ENCODE measurements at regions not wholly inside any gene's neighbourhood (a gene's known extent, or its start where the extent isn't known, plus 50 kb on each side); places are given as distances from the start of the nearest gene placed in this dataset.
A peak's percentile ranks its signal among the peaks of the same experiment; 100 is the strongest.
"Not testable (repeated sequence)": the region's sequence is repeated elsewhere in the genome, so short reads cannot be mapped to it uniquely, and the experiment has no call there.

DNA sequence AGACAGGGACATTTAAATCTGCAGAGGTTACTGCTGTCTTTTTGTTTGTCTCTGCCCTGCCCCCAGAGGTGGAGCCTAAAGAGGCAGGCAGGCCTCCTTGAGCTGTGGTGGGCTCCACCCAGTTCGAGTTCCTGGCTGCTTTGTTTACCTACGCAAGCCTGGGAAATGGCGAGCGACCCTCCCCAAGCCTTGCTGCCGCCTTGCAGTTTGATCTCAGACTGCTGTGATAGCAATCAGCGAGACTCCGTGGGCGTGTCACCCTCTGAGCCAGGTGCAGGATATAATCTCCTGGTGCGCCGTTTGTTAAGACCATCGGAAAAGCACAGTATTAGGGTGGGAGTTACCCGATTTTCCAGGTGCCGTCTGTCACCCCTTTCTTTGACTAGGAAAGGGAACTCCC is 93.3 kb downstream of the ANKRD30BL start:
- POLR2A ChIA-PET; CTCF ChIA-PET; DNase-seq (ENCODE audit: extremely low spot score): not testable (repeated sequence)

GRCh38 chr2:132065391-132065790 is 96.4 kb downstream of the ANKRD30BL start:
- POLR2A ChIA-PET; CTCF ChIA-PET; DNase-seq (ENCODE audit: extremely low spot score): not testable (repeated sequence)

- DNase-seq (ENCODE audit: extremely low spot score); CTCF ChIA-PET; POLR2A ChIA-PET: not testable (repeated sequence)
Measured at GRCh38 chr2:132039609-132040236, 122.0 kb downstream of the ANKRD30BL start.

- DNase-seq (ENCODE audit: extremely low spot score); CTCF ChIA-PET; POLR2A ChIA-PET: not testable (repeated sequence)
Measured at GRCh38 chr2:132038883-132039235, 122.9 kb downstream of the ANKRD30BL start.

DNA sequence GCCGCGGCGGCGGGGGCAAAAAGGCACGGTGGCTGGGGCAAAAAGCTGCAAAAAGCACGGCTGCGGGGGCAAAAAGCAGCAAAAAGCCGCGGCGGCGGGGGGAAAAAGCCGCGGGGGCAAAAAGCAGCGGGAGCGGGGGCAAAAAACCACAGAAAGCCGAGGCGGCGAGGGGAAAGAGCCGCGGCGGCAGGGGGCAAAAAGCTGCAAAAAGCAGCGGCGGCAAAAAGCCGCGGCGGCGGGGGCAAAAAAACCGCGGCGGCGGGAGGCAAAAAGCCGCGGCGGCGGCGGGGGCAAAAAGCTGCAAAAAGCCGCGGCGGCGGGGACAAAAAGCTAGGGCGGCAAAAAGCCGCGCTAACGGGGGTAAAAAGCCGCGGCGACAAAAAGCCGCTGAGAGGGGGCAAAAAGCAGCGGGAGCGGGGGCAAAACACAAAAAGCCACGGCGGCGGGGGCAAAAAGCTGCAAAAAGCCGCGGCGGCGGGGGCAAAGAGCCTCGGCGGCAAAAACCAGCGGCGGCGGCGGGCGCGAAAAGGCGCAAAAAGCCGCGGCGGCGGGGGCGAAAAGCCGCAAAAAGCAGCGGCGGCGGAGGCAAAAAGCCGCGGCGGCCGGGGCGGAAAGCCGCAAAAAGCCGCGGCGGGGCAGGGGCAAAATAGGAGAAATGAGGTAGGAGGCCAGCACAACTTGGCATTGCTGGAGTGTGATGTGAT is 123.4 kb downstream of the ANKRD30BL start:
- CTCF ChIA-PET, result no interaction called here
- no peak for TF ChIP-seq CTCF (IDR thresholded peaks at IDR 0.05; ENCODE audit: control extremely low read depth, extremely low read depth, low read depth, missing control alignments)
- DNase-seq (ENCODE audit: extremely low spot score), result peak; percentile 1
- POLR2A ChIA-PET, result no interaction called here

DNA sequence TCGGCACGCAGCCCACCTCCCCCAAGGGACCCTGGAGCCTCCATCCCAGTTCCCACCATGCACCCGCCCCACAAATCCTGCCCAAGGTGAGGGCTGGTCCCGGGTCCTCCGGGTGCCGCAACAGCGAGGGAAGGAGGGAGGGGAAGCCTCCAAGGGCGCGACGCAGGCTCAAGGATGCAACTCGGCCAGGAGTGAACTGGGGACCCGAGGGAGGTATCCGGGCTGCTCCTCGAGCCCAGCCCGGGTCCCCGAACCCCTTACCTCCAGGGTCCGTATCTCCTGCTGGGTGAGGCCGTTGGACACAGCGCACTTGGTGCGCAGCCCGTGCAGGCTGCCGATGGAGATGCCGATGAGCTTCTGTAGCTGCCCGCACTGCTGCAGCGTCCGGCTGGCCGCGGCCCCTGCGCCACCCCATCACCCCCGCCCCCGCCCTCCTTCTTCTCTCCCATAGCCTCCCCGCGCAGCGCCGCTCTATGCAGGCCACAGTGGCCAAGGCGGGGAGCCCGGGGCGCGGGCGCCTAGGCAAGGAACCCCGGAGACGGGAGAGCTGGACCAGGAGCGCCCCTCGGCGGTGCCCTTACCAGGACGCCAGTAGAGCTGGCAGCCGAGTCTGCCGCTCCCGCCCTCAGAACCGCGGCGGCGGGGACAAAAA is 124.1 kb downstream of the ANKRD30BL start:
- CTCF ChIA-PET, result no interaction called here
- POLR2A ChIA-PET, result no interaction called here
- TF ChIP-seq CTCF (IDR thresholded peaks at IDR 0.05; ENCODE audit: control extremely low read depth, extremely low read depth, low read depth, missing control alignments), result no peak
- DNase-seq (ENCODE audit: extremely low spot score), result peak; percentile 2

GRCh38 chr2:132034646-132035045 is 127.1 kb downstream of the ANKRD30BL start:
- no peak for TF ChIP-seq CTCF (IDR thresholded peaks at IDR 0.05; ENCODE audit: control extremely low read depth, extremely low read depth, low read depth, missing control alignments)
- CTCF ChIA-PET, result no interaction called here
- DNase-seq (ENCODE audit: extremely low spot score), result no peak
- POLR2A ChIA-PET, result no interaction called here

DNA sequence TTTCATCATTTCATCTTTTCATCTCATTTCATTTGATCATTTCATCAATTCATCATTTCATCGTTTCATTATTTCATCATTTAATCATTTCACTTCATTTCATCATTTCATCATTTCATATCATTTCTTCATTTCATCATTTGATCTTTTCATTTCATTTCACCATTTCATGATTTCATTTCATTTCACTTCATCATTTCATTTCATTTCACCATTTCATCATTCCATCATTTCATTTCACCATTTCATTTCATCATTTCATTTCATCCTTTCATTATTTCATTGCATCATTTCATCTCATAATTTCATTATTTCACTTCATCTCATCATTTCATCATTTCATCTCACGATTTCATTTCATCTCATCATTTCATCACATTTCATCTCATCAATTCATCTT is 127.8 kb downstream of the ANKRD30BL start:
- no peak for DNase-seq (ENCODE audit: extremely low spot score)
- POLR2A ChIA-PET, result no interaction called here
- CTCF ChIA-PET, result no interaction called here
- no peak for TF ChIP-seq CTCF (IDR thresholded peaks at IDR 0.05; ENCODE audit: control extremely low read depth, extremely low read depth, low read depth, missing control alignments)

GRCh38 chr2:132033365-132033764 is 128.4 kb downstream of the ANKRD30BL start:
- POLR2A ChIA-PET, result no interaction called here
- no peak for TF ChIP-seq CTCF (IDR thresholded peaks at IDR 0.05; ENCODE audit: control extremely low read depth, extremely low read depth, low read depth, missing control alignments)
- CTCF ChIA-PET, result no interaction called here
- no peak for DNase-seq (ENCODE audit: extremely low spot score)

DNA sequence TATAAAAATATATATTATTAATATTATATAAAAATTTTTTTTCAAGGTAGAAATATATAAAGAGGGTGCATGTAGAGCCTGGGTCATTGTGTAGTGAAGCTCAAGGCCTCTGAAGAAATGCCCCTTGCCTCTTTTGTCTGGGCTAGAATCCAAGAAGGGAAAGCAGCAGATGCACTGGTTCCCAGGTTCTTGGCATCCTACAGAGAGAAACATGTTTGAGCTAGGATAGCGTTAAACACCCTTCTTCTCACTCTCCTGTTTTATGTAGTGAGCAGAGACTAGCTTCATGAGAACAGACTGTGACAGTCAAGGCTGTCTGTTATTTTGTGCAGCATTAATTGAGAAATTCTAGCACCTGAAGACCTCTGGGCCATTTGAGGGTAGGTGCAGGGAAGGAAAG is 149.7 kb downstream of the ANKRD30BL start:
- POLR2A ChIA-PET; DNase-seq (ENCODE audit: extremely low spot score): not testable (repeated sequence)
- CTCF ChIA-PET, result interaction anchor here (0.6 kb wide), 1 partner anchor 1271 kb away, joined by 3 read pairs; no protein-coding TSS in a partner anchor

All from GM10248 (cell line).